Superior temporal gyrus (tissue), 1 donor: ENCODE measurements at regions not wholly inside any gene's neighbourhood (a gene's known extent, or its start where the extent isn't known, plus 50 kb on each side); places are given as distances from the start of the nearest gene placed in this dataset.

Experiments used
- DNase-seq: peaks from one replicate; pipeline ENCODE4 v3.0.0-alpha.2; 2016; ENCODE audit errors: extremely low spot score

DNA sequence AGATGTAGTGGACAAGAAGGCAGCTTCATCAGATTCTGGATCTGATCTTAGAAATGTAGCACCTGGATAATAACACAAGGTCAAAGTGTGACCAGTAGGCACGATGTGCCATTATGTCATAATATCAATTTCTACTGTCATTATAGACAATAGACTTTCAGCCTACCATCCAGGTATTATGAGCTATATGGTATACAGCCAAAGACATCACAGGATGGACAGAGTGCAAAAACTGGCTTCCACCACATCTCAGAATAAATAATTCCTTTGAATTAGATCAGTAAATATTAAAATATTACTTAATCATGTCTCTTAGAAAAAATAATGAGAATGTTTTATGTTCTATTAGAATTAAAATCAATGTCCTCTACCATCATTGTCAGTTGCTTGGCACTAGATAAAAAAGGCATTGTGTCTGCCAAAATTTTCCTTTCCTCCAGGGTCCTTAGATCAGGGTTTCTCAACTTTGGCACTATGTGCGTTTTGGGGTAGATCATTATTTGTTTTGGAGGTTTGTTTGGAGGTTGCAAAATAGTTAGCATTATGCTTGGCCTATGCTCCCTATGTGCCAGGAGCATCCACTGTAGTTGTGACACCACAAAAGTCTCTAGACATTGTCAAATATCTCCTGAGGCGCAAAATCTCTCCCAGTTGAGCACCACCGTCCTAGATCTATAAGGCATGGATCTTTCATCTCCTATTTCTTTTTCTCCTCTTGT is 86.7 kb upstream of the NRIP1 start:
- DNase-seq: no peak

- no peak for DNase-seq
These were observed 87.8 kb upstream of the NRIP1 start for GRCh38 chr21:15152591-15152990.

- no peak for DNase-seq
These were observed 94.7 kb upstream of the NRIP1 start for GRCh38 chr21:15159382-15160020.

- no peak for DNase-seq
These were observed 95.3 kb upstream of the NRIP1 start for GRCh38 chr21:15160136-15160535.

- no peak for DNase-seq
These were observed 98.1 kb upstream of the NRIP1 start for GRCh38 chr21:15162921-15163320.

GRCh38 chr21:15164273-15164672 is 99.5 kb upstream of the NRIP1 start:
- no peak for DNase-seq

- no peak for DNase-seq
These were observed 100.0 kb upstream of the NRIP1 start for GRCh38 chr21:15164678-15165303.

DNA sequence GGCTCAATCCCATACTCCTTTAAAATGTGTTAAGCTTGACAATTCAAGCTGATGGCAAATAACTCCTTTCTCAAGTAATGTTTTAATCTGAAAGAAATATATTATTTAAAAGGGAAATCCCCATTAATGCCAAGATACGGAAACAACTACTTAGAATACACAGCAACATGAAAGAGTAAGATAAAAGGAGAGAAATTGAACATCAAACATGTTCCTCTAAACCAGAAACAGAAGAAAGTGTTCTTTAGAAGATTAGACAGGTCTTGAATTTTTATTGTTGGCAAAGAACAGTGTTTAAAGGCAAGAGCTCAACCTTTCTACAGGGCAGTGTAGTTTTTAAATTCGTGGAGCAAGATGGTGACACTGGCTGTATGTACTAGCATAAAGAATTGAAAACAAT is 105.8 kb upstream of the NRIP1 start:
- no peak for DNase-seq

GRCh38 chr21:15171546-15171945 is 106.7 kb upstream of the NRIP1 start:
- DNase-seq: no peak

GRCh38 chr21:15172963-15173362 is 108.2 kb upstream of the NRIP1 start:
- DNase-seq: no peak

- DNase-seq: no peak
These were observed 110.1 kb upstream of the NRIP1 start for GRCh38 chr21:15174923-15175322.

DNA sequence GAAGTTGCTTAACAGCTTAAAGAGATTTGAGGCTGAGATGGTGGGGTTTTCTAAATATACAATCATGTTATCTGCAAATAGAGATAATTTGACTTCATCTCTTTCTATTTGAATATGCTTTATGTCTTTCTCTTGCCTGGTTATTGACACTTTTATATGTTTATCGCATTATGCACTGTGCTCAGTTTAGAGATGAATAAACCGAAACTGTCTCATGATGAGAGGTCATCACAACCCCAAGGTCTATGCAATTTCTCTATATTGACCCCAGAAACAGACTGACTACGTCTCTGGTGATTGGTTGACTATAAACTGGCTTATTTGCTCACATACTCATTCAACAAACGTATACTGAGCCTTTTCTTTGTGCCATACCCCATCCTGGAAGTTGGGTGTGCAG is 117.9 kb upstream of the NRIP1 start:
- DNase-seq: no peak

DNA sequence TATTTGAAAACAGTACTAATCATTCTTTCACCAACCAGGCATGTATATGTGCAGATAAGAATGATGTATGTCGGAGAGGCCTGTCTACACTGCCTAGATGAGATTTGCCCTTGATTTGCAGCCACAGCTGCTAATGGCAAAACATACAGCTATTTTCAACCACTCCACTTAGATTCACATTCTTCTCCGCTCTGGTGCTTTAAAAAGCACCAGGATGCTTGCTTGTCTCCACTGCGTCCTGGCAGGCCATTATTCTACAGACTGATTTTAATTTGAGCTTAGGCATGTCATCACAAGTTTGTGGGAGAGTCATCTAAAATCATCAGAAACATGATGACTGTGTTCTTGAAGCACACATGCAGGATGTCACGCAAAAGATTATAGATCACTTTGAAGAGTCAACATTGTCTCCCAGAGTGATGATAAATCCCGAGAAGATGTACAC is 119.0 kb upstream of the NRIP1 start:
- no peak for DNase-seq

GRCh38 chr21:15190412-15190811 is 125.6 kb upstream of the NRIP1 start:
- DNase-seq: no peak

GRCh38 chr21:15190837-15191236 is 126.0 kb upstream of the NRIP1 start:
- DNase-seq: no peak

DNA sequence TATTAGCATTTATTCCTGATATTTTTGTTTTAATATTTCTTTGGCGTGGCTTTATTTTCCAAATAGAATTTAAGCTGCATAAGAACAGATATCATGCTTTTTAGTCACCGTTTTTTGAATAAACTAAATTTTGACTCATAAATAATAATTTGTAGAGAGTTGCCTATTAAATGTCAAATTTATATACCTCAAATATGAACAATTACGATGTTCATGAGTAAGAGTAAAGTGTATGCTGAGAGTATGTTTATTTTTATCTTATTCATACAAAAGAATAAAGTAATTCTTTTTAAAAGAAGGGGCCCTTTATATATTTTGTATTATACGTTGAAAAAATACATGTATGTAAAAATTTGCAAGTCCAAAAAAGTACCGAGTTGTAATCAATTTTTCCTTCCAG is 126.5 kb upstream of the NRIP1 start:
- no peak for DNase-seq

- DNase-seq: no peak
These were observed 127.4 kb upstream of the NRIP1 start for GRCh38 chr21:15192243-15192642.

DNA sequence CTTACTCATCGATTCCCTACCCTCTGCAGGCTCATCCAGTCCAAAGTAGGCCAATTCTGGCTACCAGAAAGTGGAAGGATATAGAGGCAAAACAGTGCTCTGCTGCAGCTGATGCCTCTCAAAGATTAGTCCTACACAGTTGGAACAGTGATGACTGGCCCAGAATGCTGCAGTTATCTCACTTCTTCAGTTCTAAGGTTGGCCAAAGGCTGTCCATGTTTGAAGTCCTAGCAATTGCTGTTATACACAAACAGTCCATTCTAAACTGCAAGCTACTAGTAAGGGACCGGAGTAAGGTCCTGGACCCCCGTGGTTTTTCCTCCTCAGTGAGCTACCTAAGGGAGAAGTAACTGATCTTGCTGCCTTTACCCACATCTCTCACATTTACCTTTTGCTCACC is 129.1 kb upstream of the NRIP1 start:
- DNase-seq: no peak

DNA sequence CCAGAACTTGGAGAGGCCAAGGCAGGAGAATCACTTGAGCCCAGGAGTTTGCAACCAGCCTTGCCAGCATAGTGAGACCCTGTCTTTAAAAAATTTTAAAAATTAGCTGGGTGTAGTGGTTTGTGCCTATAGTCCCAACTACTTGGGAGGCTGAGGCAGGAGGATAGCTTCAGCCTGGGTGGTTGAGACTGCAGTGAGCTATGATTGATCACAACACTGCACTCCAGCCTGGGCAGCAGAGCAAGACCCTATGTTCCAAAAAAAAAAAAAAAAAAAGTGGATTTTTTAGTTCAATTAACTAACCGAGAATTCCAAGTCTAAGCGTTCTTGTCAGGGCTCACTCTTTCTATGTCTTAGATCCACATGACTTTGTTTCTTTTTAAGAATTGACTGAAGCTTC is 130.3 kb upstream of the NRIP1 start:
- no peak for DNase-seq

GRCh38 chr21:15195768-15196167 is 131.0 kb upstream of the NRIP1 start:
- no peak for DNase-seq

DNA sequence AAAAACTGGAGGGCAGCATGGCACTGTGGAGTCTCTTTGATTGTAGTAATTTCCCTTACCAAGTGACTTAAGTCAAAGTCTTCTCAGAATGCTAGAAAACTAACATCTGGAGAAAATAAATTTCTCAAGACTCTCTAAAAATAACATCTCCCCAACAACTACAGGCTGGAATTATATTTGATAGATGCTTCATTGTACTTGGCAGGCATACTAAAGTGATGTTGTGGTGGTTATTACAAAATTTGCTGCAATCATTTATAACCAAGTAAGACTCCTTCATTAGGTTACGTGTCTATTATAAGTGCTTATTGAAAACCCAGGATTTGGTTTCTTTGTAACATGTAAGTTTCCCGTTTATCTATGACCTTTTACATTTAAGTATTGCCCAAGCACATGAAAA is 132.9 kb upstream of the NRIP1 start:
- no peak for DNase-seq

DNA sequence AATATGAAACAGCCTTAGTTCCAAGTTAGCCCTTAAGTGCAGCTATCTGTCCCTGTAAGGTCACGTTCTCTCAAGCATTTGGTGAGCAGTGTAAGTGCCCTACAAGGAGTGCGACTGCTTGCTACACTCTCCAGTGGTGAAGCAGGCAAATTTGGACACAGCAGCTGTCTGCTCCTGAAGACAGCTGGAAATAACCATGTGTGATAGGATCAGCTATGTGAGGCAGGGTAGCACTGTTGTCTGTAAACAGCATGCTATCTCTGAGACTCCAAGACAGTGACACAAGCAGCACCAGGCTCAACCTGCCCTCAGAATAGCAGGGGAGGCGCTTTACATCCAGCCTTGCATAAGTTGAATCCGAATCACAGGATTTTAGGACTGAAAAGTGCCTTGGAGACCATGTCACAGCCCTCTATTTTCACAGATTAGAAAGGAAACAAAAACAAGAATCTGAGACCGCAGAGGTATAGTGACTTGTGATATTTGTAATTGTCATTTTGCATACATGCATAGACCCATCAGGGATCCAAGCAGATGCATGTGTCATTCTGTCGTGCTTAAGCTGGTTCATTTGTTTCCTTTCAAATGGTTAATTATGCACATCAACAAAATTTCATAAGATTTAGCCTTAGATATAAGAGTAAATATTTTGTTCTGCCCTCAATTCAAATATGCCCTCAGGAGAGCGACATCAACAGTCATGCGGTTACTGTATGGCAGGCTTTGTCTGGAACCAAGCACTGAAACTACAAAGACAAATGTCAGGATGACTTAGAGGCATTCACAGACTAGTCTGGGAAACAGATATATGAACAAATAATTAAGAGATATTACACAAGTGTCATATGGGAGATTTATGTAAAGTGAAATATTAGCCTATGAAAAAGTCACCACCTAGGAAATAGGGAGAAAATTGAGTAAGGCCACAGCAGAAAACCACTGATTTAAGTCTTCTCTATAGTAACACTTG is 134.9 kb upstream of the NRIP1 start:
- DNase-seq: no peak
